GM12878 (cell line): ENCODE measurements at regions not wholly inside any gene's neighbourhood (a gene's known extent, or its start where the extent isn't known, plus 50 kb on each side); places are given as distances from the start of the nearest gene placed in this dataset.

Experiments
- CEBPB ChIP-seq, 2 experiments: fragments of 150-350 bp in 1 of 2; IDR thresholded peaks; 2 replicates each; pipeline ENCODE4 v1.6.1; 2012 to 2014; ENCODE audit warnings: low read depth in 2 of 2, low read length in 2 of 2, borderline replicate concordance in 1 of 2, inconsistent platforms in 1 of 2
- CREB1 ChIP-seq: IDR thresholded peaks from 2 replicates; pipeline ENCODE4 v1.6.1; 2012; ENCODE audit warnings: low read depth, mild to moderate bottlenecking, inconsistent platforms
- EZH2 ChIP-seq: IDR thresholded peaks from 2 replicates; pipeline ENCODE4 v1.6.1; 2012; ENCODE audit warnings: low read depth, mild to moderate bottlenecking, control low read depth, inconsistent platforms, low read length, borderline replicate concordance; ENCODE audit not compliant: control insufficient read depth
- POLR2A ChIP-seq: IDR thresholded peaks from 2 replicates; pipeline ENCODE4 v1.6.1; 2011; ENCODE audit warnings: low read depth, mild to moderate bottlenecking, low read length
- RCOR1 ChIP-seq: conservative IDR thresholded peaks from 2 replicates; pipeline ENCODE4 v1.6.1; 2012; ENCODE audit warnings: low read depth, low read length, improper control_type of control experiment
- RELA ChIP-seq: fragments of 450-650 bp; IDR thresholded peaks from 2 replicates; pipeline ENCODE4 v1.8.0; 2014; ENCODE audit warnings: borderline replicate concordance; ENCODE audit not compliant: partially characterized antibody
- TAF1 ChIP-seq: IDR thresholded peaks from 2 replicates; pipeline ENCODE4 v1.6.1; 2011; ENCODE audit warnings: mild to moderate bottlenecking, low read depth, low read length, borderline replicate concordance
- TF ChIP-seq, protein P1 (sequence below), 3 experiments: IDR thresholded peaks in 2 of 3; conservative IDR thresholded peaks in 1 of 3; 2 replicates each; pipeline ENCODE4 v1.5.1; 2011; ENCODE audit warnings: low read depth in 3 of 3, low read length in 3 of 3, mild to moderate bottlenecking in 3 of 3, control low read depth in 2 of 3, moderate library complexity in 2 of 3, inconsistent platforms in 1 of 3, mixed read lengths in 1 of 3; ENCODE audit not compliant: control insufficient read depth in 2 of 3, insufficient read depth in 1 of 3; ENCODE audit errors: extremely low read depth in 1 of 3
- TF ChIP-seq, protein P2 (sequence below): IDR thresholded peaks from 2 replicates; pipeline ENCODE4 v1.6.1; 2012; ENCODE audit warnings: low read depth, low read length, improper control_type of control experiment
- TF ChIP-seq, protein P3 (sequence below): fragments of 450-650 bp; IDR thresholded peaks from 2 replicates; pipeline ENCODE4 v1.6.1; 2018; ENCODE audit warnings: borderline replicate concordance, mild to moderate bottlenecking; ENCODE audit not compliant: partially characterized antibody

DNA sequence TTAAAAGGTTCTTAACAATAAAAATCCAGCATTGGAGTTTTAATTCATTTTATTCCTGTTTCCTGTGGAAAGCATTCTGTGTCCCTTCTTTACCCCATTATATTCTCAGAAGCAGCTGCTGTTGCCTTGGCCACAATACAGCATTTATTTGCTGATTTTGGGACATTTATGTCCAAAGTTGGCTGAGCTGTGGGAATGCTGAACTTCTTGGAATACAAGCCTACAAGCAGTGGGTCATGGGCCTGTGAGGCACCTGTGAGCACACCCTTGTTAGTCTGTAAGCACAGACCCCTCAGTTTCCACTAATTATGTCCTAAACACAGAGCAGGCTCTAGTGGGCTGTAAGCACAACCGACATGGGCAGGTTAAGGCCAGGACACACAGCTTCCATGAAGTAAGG is 122.2 kb upstream of the IGF1 start:
- TF ChIP-seq CREB1 (no peak), TAF1 (no peak), RCOR1 (no peak), RELA (no peak), EZH2 (no peak), POLR2A (no peak), CEBPB (IDR thresholded peaks at IDR 0.05; ENCODE audit: borderline replicate concordance in 1 of 2, low read depth in 2 of 2, low read length in 2 of 2) (no peak)
- TF ChIP-seq, protein P1, sequence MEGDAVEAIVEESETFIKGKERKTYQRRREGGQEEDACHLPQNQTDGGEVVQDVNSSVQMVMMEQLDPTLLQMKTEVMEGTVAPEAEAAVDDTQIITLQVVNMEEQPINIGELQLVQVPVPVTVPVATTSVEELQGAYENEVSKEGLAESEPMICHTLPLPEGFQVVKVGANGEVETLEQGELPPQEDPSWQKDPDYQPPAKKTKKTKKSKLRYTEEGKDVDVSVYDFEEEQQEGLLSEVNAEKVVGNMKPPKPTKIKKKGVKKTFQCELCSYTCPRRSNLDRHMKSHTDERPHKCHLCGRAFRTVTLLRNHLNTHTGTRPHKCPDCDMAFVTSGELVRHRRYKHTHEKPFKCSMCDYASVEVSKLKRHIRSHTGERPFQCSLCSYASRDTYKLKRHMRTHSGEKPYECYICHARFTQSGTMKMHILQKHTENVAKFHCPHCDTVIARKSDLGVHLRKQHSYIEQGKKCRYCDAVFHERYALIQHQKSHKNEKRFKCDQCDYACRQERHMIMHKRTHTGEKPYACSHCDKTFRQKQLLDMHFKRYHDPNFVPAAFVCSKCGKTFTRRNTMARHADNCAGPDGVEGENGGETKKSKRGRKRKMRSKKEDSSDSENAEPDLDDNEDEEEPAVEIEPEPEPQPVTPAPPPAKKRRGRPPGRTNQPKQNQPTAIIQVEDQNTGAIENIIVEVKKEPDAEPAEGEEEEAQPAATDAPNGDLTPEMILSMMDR (IDR thresholded peaks at IDR 0.05 in 2 of 3, conservative IDR thresholded peaks at IDR 0.05 in 1 of 3; ENCODE audit: control insufficient read depth in 2 of 3, extremely low read depth in 1 of 3, insufficient read depth in 1 of 3, low read depth in 3 of 3, low read length in 3 of 3), result no peak
- TF ChIP-seq, protein P2, sequence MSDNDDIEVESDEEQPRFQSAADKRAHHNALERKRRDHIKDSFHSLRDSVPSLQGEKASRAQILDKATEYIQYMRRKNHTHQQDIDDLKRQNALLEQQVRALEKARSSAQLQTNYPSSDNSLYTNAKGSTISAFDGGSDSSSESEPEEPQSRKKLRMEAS, result no peak
- TF ChIP-seq, protein P3, sequence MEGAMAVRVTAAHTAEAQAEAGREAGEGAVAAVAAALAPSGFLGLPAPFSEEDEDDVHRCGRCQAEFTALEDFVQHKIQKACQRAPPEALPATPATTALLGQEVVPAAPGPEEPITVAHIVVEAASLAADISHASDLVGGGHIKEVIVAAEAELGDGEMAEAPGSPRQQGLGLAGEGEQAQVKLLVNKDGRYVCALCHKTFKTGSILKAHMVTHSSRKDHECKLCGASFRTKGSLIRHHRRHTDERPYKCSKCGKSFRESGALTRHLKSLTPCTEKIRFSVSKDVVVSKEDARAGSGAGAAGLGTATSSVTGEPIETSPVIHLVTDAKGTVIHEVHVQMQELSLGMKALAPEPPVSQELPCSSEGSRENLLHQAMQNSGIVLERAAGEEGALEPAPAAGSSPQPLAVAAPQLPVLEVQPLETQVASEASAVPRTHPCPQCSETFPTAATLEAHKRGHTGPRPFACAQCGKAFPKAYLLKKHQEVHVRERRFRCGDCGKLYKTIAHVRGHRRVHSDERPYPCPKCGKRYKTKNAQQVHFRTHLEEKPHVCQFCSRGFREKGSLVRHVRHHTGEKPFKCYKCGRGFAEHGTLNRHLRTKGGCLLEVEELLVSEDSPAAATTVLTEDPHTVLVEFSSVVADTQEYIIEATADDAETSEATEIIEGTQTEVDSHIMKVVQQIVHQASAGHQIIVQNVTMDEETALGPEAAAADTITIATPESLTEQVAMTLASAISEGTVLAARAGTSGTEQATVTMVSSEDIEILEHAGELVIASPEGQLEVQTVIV, result no peak
